Gastroesophageal sphincter (tissue), 4 donors: ENCODE measurements at regions not wholly inside any gene's neighbourhood (a gene's known extent, or its start where the extent isn't known, plus 50 kb on each side); places are given as distances from the start of the nearest gene placed in this dataset.
A peak's percentile ranks its signal among the peaks of the same experiment; 100 is the strongest.

Experiments
- ATAC-seq: fragments of 150-250 bp; one replicate; pipeline ENCODE4 v1.9.1; 2016; ENCODE audit warnings: mild to moderate bottlenecking, moderate library complexity
- H3K27ac ChIP-seq, 4 donors: fragments of 200-600 bp; sonication (generic) in 3 of 4; 1 replicate in 3 of 4; 2 replicates in 1 of 4; pipeline ENCODE4 v1.5.1; 2016 to 2019
- H3K27me3 ChIP-seq: fragments of 200-600 bp; sonication (generic); one replicate; pipeline ENCODE4 v1.5.1; 2019
- H3K36me3 ChIP-seq, 2 donors: fragments of 200-600 bp; sonication (generic); one replicate each; pipeline ENCODE4 v1.5.1; 2019; ENCODE audit warnings: control low read depth in 1 of 2
- H3K4me1 ChIP-seq, 3 donors: fragments of 200-600 bp; sonication (generic); 1 replicate in 2 of 3; 2 replicates in 1 of 3; pipeline ENCODE4 v1.5.1; 2016 to 2019; ENCODE audit warnings: control low read depth in 2 of 3
- H3K4me3 ChIP-seq, 2 donors: fragments of 200-600 bp; sonication (generic); one replicate each; pipeline ENCODE4 v1.5.1; 2019; ENCODE audit warnings: mild to moderate bottlenecking in 1 of 2, moderate library complexity in 1 of 2
- H3K9me3 ChIP-seq, 3 donors: fragments of 200-600 bp; sonication (generic); one replicate each; pipeline ENCODE4 v1.5.1; 2017 to 2019; ENCODE audit warnings: control low read depth in 2 of 3
- CTCF ChIP-seq, 4 experiments: fragments of 200-600 bp in 2 of 4; fragments of 450-650 bp in 2 of 4; sonication (generic) in 1 of 4; IDR thresholded peaks; one replicate each; pipeline ENCODE4 v1.5.1; 2017 to 2019; ENCODE audit warnings: antibody characterized with exemption in 4 of 4, mild to moderate bottlenecking in 2 of 4, moderate library complexity in 2 of 4
- EP300 ChIP-seq: sonication (generic); formaldehyde crosslinking; IDR thresholded peaks from one replicate; pipeline ENCODE4 v1.6.1; 2017; ENCODE audit warnings: antibody characterized with exemption, mild to moderate bottlenecking
- POLR2A ChIP-seq, 2 donors: fragments of 450-650 bp; IDR thresholded peaks; one replicate each; pipeline ENCODE4 v1.6.1; 2017; ENCODE audit warnings: antibody characterized with exemption in 2 of 2, mild to moderate bottlenecking in 2 of 2, moderate library complexity in 1 of 2
- POLR2AphosphoS5 ChIP-seq: sonication (generic); formaldehyde crosslinking; IDR thresholded peaks from one replicate; pipeline ENCODE4 v1.6.1; 2017; ENCODE audit warnings: antibody characterized with exemption
- WGBS, 2 donors: methylation state at CpG; one replicate each; pipeline ENCODE4 v1.1.5; 2018; ENCODE audit warnings: low coverage in 1 of 2; 5-methylcytosine and 5-hydroxymethylcytosine counted together

GRCh38 chr22:48517039-48518030, 1310.3 kb downstream of the BRD1 start:
- TF ChIP-seq POLR2AphosphoS5 (no peak), EP300 (no peak), CTCF (IDR thresholded peaks at IDR 0.05) (no peak), POLR2A (IDR thresholded peaks at IDR 0.05) (no peak)
- Histone ChIP-seq H3K9me3 (no peaks in the 10 kb centered on the region), H3K4me3 (peak overlapping the region in 1 of 2 donors; percentile 7), H3K4me1 (no peaks in the 10 kb centered on the region), H3K36me3 (no peaks in the 10 kb centered on the region), H3K27ac (peak overlapping the region in 2 of 4 donors; percentile 43 to 51), H3K27me3 (peaks cover 14% of the 10 kb centered on the region)
- 48 to 60% methylated on average over 1 to 3 of the region's 35 CpGs for WGBS, 2 donors
- ATAC-seq: no peak

- H3K36me3 ChIP-seq: no peaks in the 10 kb centered on the region
- WGBS, 2 donors: 100% methylated on average over 1 of the region's 9 CpGs; no CpG with 5 or more reads in 1 of the 2 donors
- H3K27ac ChIP-seq: peak overlapping the region in 1 of 4 donors; percentile 38
- H3K4me1 ChIP-seq: no peaks in the 10 kb centered on the region
- TF ChIP-seq POLR2AphosphoS5 (no peak), EP300 (no peak)
- peaks cover 12% of the 10 kb centered on the region for H3K27me3 ChIP-seq
- H3K4me3 ChIP-seq: no peak overlapping the region
- no peak for ATAC-seq
- no peaks in the 10 kb centered on the region for H3K9me3 ChIP-seq
Observed at GRCh38 chr22:48516571-48516970, 1311.1 kb downstream of the BRD1 start.

- no peak overlapping the region for H3K4me3 ChIP-seq
- no peaks in the 10 kb centered on the region for H3K9me3 ChIP-seq
- no peak for ATAC-seq
- TF ChIP-seq POLR2AphosphoS5: no peak
- no peak for TF ChIP-seq EP300
- no peak for TF ChIP-seq POLR2A (IDR thresholded peaks at IDR 0.05)
- TF ChIP-seq CTCF (IDR thresholded peaks at IDR 0.05): no peak
- no peaks in the 10 kb centered on the region for H3K36me3 ChIP-seq
- H3K27me3 ChIP-seq: peaks cover 10% of the 10 kb centered on the region
- H3K4me1 ChIP-seq: no peaks in the 10 kb centered on the region
- WGBS, 2 donors: 86% methylated on average over 4 of the region's 24 CpGs; no CpG with 5 or more reads in 1 of the 2 donors
- H3K27ac ChIP-seq: no peak overlapping the region
Observed at GRCh38 chr22:48515571-48516200, 1312.0 kb downstream of the BRD1 start.

GRCh38 chr22:48513929-48514328, 1313.7 kb downstream of the BRD1 start:
- H3K36me3 ChIP-seq: no peaks in the 10 kb centered on the region
- H3K27ac ChIP-seq: no peak overlapping the region
- H3K4me3 ChIP-seq: no peak overlapping the region
- 68 to 73% methylated on average over 3 to 7 of the region's 10 CpGs for WGBS, 2 donors
- no peak for ATAC-seq
- peaks cover 10% of the 10 kb centered on the region for H3K27me3 ChIP-seq
- no peak for TF ChIP-seq EP300
- TF ChIP-seq CTCF (IDR thresholded peaks at IDR 0.05): no peak
- no peak for TF ChIP-seq POLR2AphosphoS5
- no peak for TF ChIP-seq POLR2A (IDR thresholded peaks at IDR 0.05)
- no peaks in the 10 kb centered on the region for H3K9me3 ChIP-seq
- H3K4me1 ChIP-seq: no peaks in the 10 kb centered on the region

GRCh38 chr22:48513446-48513845, 1314.2 kb downstream of the BRD1 start:
- H3K4me3 ChIP-seq: no peak overlapping the region
- no peaks in the 10 kb centered on the region for H3K36me3 ChIP-seq
- H3K27ac ChIP-seq: no peak overlapping the region
- no peak for ATAC-seq
- no CpG with 5 or more reads among the region's 10 CpGs for WGBS, 2 donors
- TF ChIP-seq CTCF (IDR thresholded peaks at IDR 0.05): no peak
- no peak for TF ChIP-seq EP300
- no peak for TF ChIP-seq POLR2A (IDR thresholded peaks at IDR 0.05)
- TF ChIP-seq POLR2AphosphoS5: no peak
- H3K9me3 ChIP-seq: no peaks in the 10 kb centered on the region
- peaks cover 11% of the 10 kb centered on the region for H3K27me3 ChIP-seq
- H3K4me1 ChIP-seq: no peaks in the 10 kb centered on the region
